Vagina (tissue), 2 donors: ENCODE measurements at regions not wholly inside any gene's neighbourhood (a gene's known extent, or its start where the extent isn't known, plus 50 kb on each side); places are given as distances from the start of the nearest gene placed in this dataset.
"Not testable (repeated sequence)": the region's sequence is repeated elsewhere in the genome, so short reads cannot be mapped to it uniquely, and the experiment has no call there.

Experiments used
- DNase-seq, 2 donors: peaks; one replicate each; pipeline ENCODE4 v3.0.0-alpha.2; 2017; ENCODE audit errors: extremely low spot score in 2 of 2
- H3K27ac ChIP-seq: fragments of 200-600 bp; sonication (generic); one replicate; pipeline ENCODE4 v1.5.1; 2019
- H3K27me3 ChIP-seq: fragments of 200-600 bp; sonication (generic); one replicate; pipeline ENCODE4 v1.5.1; 2019
- H3K36me3 ChIP-seq, 2 donors: fragments of 200-600 bp; sonication (generic); one replicate each; pipeline ENCODE4 v1.5.1; 2017 to 2019
- H3K4me1 ChIP-seq: fragments of 200-600 bp; sonication (generic); one replicate; pipeline ENCODE4 v1.5.1; 2019
- H3K4me3 ChIP-seq, 2 donors: fragments of 200-600 bp; sonication (generic); 1 replicate in 1 of 2; 2 replicates in 1 of 2; pipeline ENCODE4 v1.5.1; 2016 to 2019
- H3K9me3 ChIP-seq: fragments of 200-600 bp; sonication (generic); one replicate; pipeline ENCODE4 v1.5.1; 2019
- CTCF ChIP-seq, 3 experiments: fragments of 450-650 bp in 2 of 3; fragments of 200-600 bp in 1 of 3; sonication (generic) in 1 of 3; IDR thresholded peaks; one replicate each; pipeline ENCODE4 v1.5.1; 2017 to 2019; ENCODE audit warnings: antibody characterized with exemption in 3 of 3, mild to moderate bottlenecking in 2 of 3, moderate library complexity in 2 of 3
- POLR2A ChIP-seq, 2 donors: fragments of 450-650 bp; IDR thresholded peaks; one replicate each; pipeline ENCODE4 v1.6.1; 2017; ENCODE audit warnings: antibody characterized with exemption in 2 of 2, mild to moderate bottlenecking in 2 of 2, moderate library complexity in 2 of 2
- POLR2AphosphoS5 ChIP-seq, 2 donors: sonication (generic); formaldehyde crosslinking; IDR thresholded peaks; one replicate each; pipeline ENCODE4 v1.9.0; 2017; ENCODE audit warnings: antibody characterized with exemption in 2 of 2, mild to moderate bottlenecking in 2 of 2, low read depth in 1 of 2; ENCODE audit not compliant: insufficient read depth in 1 of 2
- intact Hi-C: fragments of 100-400 bp; cut with DNase I; formaldehyde crosslinking; loops from one replicate; pipeline ENCODE4 v1.15.1; 2023

GRCh38 chr10:11685787-11686218 is 56.4 kb upstream of the ECHDC3 start:
- Histone ChIP-seq H3K4me1 (peaks cover 23% of the 10 kb centered on the region), H3K36me3 (no peaks in the 10 kb centered on the region), H3K4me3 (peak overlapping the region; percentile 18 to 26), H3K27ac (peak overlapping the region; percentile 60), H3K27me3 (no peaks in the 10 kb centered on the region), H3K9me3 (no peaks in the 10 kb centered on the region)
- no peak for TF ChIP-seq POLR2A (IDR thresholded peaks at IDR 0.05)
- no peak for DNase-seq
- intact Hi-C loops = no loop called here

GRCh38 chr10:11684717-11685645 is 57.2 kb upstream of the ECHDC3 start:
- peak overlapping the region; percentile 18 to 26 for H3K4me3 ChIP-seq

GRCh38 chr10:11684341-11684716 is 57.9 kb upstream of the ECHDC3 start:
- peak overlapping the region in 1 of 2 donors; percentile 18 for H3K4me3 ChIP-seq
- H3K9me3 ChIP-seq, intact Hi-C loops, H3K36me3 ChIP-seq, DNase-seq, H3K27me3 ChIP-seq: not testable (repeated sequence)
- H3K4me1 ChIP-seq = peaks cover 23% of the 10 kb centered on the region
- peak overlapping the region; percentile 60 for H3K27ac ChIP-seq

More at GRCh38 chr10:11684717-11685645, 57.2 kb upstream of the ECHDC3 start:
- no peak for DNase-seq
- Histone ChIP-seq H3K9me3 (no peaks in the 10 kb centered on the region), H3K27ac (peak overlapping the region; percentile 60), H3K36me3 (no peaks in the 10 kb centered on the region), H3K27me3 (no peaks in the 10 kb centered on the region), H3K4me1 (peaks cover 23% of the 10 kb centered on the region)
- TF ChIP-seq CTCF (IDR thresholded peaks at IDR 0.05) (no peak), POLR2AphosphoS5 (IDR thresholded peaks at IDR 0.05; ENCODE audit: insufficient read depth in 1 of 2, low read depth in 1 of 2) (peak; percentile 12 to 72), POLR2A (IDR thresholded peaks at IDR 0.05) (no peak)
- intact Hi-C loops = no loop called here

- no peak overlapping the region for H3K27ac ChIP-seq
- no peaks in the 10 kb centered on the region for H3K27me3 ChIP-seq
- no peak for TF ChIP-seq CTCF (IDR thresholded peaks at IDR 0.05)
- no peak for TF ChIP-seq POLR2AphosphoS5 (IDR thresholded peaks at IDR 0.05; ENCODE audit: insufficient read depth in 1 of 2, low read depth in 1 of 2)
- TF ChIP-seq POLR2A (IDR thresholded peaks at IDR 0.05) = no peak
- H3K36me3 ChIP-seq = no peaks in the 10 kb centered on the region
- intact Hi-C loops = no loop called here
- H3K9me3 ChIP-seq = no peaks in the 10 kb centered on the region
- no peak overlapping the region for H3K4me3 ChIP-seq
- H3K4me1 ChIP-seq = peaks cover 23% of the 10 kb centered on the region
- no peak for DNase-seq
These were observed 58.5 kb upstream of the ECHDC3 start for GRCh38 chr10:11683529-11684320.

GRCh38 chr10:11682851-11683250 is 59.3 kb upstream of the ECHDC3 start:
- H3K27ac ChIP-seq = no peak overlapping the region
- no peak for DNase-seq
- H3K9me3 ChIP-seq = no peaks in the 10 kb centered on the region
- H3K4me1 ChIP-seq = peaks cover 23% of the 10 kb centered on the region
- no peaks in the 10 kb centered on the region for H3K36me3 ChIP-seq
- TF ChIP-seq POLR2AphosphoS5 (IDR thresholded peaks at IDR 0.05; ENCODE audit: insufficient read depth in 1 of 2, low read depth in 1 of 2) = no peak
- TF ChIP-seq POLR2A (IDR thresholded peaks at IDR 0.05) = no peak
- TF ChIP-seq CTCF (IDR thresholded peaks at IDR 0.05) = no peak
- no peaks in the 10 kb centered on the region for H3K27me3 ChIP-seq
- H3K4me3 ChIP-seq = no peak overlapping the region
- intact Hi-C loops = no loop called here
